H1 (cell line): ENCODE measurements at regions not wholly inside any gene's neighbourhood (a gene's known extent, or its start where the extent isn't known, plus 50 kb on each side); places are given as distances from the start of the nearest gene placed in this dataset.

Experiments used
- CHD7 ChIP-seq: fragments of 300-600 bp; sonication (generic); IDR thresholded peaks from 2 replicates; pipeline ENCODE4 v1.7.1; 2012; ENCODE audit warnings: low read length, moderate library complexity, mild to moderate bottlenecking, inconsistent platforms; ENCODE audit not compliant: insufficient replicate concordance
- GABPA ChIP-seq: IDR thresholded peaks from 2 replicates; pipeline ENCODE4 v1.6.1; 2011; ENCODE audit warnings: mild to moderate bottlenecking, low read length, moderate library complexity, borderline replicate concordance; ENCODE audit not compliant: insufficient read depth
- RAD21 ChIP-seq, 2 experiments: IDR thresholded peaks in 1 of 2; conservative IDR thresholded peaks in 1 of 2; 2 replicates each; pipeline ENCODE4 v1.6.1; 2011; ENCODE audit warnings: low read depth in 2 of 2, low read length in 2 of 2, improper control_type of control experiment in 1 of 2, inconsistent platforms in 1 of 2, mild to moderate bottlenecking in 1 of 2, moderate library complexity in 1 of 2

- TF ChIP-seq CHD7 (no peak), RAD21 (IDR thresholded peaks at IDR 0.05 in 1 of 2, conservative IDR thresholded peaks at IDR 0.05 in 1 of 2; ENCODE audit: low read depth in 2 of 2, low read length in 2 of 2) (peak; percentile 87 to 93), GABPA (no peak)
Measured at GRCh38 chr13:111474136-111475002, 153.9 kb downstream of the TEX29 start (continued).
